ENCODE measurements at regions not wholly inside any gene's neighbourhood (a gene's known extent, or its start where the extent isn't known, plus 50 kb on each side); places are given as distances from the start of the nearest gene placed in this dataset.

DNA sequence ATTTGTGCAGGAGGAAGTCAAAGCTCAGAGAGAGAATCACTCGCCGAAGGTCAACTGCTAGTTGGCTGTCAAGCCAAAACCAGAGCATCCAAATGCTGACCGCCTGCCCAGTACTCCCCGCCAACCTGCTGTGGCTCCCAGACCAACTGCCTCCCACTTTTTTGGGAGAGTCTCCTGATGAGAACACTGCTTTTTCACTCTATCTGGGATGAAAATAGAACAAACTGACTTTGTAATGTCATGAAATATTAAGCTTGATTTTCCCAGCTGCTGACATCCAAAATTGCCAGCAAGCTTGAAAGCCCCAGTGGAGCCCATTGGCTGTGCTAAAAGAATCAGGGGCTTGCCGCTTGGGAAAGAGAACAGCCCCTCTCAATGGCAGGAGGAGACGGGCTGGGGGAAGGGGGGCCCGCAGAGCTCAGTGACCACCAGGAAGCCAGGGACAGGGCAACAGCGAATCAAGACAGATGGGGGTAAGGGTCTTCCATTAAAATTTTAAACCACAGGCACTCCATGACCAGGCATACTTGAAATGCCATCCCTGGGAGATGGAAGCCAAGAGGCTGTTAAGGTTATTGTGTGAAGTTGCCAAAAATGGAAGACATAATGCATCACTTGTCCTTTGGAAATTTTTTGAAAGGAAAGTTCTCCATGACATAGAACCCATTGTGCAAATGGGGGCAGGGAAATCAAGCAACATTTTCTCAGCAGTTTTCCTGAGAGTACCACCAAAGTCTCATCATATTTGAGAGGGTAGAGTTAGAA lies 125.7 kb upstream of the CDH5 start:
- no peak for DNase-seq

GRCh38 chr16:66240088-66240487 lies 126.4 kb upstream of the CDH5 start:
- DNase-seq: no peak

DNA sequence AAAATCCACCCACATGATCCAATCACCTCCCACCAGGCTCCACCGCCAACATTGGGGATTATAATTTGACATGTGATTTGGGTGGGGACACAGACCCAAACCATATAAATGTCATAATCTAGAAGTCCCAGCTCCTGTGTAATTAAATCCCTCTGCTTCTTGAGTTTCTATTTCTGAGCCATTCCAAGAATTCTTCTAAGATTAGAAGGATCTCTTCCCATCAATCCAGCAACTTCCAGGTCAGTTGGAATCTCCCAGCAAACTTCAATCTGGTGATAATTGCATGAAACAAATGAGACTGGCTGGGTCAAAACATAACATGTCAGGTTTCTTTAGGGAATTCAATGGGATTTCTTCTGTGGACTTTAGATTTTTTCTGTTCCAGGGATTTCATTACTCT lies 127.8 kb upstream of the CDH5 start:
- DNase-seq: no peak

DNA sequence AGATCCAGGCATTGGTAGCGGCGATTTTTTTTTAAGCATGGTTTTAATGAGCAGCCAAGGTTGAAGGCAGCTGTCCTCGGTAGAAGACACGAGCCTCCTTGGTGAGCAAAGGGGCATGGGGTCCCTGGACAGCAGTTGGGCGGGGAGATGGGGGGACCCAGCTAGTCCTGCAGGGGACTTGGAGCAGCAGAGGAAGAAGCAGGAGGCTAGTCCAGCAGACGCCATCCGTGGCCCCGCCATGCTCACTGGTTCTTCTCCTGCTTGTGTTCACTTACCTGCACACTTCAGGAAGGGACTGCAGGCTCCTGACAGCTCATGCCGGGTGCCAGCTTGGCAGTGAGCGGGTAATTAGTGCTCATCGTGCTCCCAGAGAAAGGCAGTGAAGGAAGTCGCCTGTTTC lies 130.2 kb upstream of the CDH5 start:
- DNase-seq: no peak

DNA sequence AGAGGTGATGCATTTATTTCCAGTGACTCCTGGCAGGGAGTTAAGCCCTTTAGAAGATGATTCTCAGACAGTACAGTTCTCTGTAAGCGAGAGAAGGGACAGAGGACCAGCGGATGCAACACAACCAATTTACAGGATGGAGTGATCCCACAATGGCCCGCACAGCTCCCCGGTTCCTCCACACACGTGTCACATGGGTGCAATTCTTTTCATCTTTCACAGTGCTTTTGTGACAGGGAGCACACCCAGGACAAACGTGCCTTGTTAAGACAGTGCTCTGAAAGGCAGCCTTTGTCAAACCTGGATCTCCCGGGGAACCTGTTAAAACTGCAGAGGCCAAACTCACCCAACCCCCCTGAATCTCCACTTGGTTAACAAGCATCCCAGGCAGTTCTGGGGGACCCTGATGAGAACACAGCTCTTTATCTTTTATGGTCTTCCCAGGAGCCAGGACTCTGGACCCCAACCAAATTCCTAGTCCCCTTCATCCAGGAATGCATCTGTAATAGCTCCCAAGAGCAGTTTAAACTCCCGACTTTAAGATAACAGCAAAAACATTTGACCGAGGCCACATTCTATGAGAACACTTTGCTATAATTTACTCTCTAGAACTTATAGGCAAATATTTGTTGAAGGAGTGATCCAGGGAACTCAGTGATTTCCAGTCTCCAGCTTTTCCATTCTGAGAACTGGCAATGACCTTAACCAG lies 134.9 kb upstream of the CDH5 start:
- DNase-seq: no peak

DNA sequence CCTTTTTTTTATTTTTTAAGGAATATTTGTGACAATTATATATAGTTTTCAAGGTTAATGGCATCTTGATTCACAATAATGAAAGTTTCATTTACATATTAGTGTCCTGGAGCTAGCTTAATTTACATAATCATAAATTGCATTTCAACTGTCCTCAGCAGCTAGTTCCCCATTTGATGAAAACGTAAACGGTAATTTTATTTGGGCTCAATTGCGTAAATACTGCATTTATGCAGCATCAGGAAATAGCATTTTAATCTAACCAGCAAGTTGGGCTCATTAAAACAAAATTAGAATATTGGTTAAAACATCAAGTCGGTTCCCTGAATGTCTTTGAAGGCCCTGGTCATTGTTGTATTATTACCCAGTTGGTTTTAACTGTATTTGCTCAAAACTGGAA lies 136.8 kb upstream of the CDH5 start:
- no peak for DNase-seq

- no peak for DNase-seq
Measured at GRCh38 chr16:66228792-66229191, 137.7 kb upstream of the CDH5 start.

DNA sequence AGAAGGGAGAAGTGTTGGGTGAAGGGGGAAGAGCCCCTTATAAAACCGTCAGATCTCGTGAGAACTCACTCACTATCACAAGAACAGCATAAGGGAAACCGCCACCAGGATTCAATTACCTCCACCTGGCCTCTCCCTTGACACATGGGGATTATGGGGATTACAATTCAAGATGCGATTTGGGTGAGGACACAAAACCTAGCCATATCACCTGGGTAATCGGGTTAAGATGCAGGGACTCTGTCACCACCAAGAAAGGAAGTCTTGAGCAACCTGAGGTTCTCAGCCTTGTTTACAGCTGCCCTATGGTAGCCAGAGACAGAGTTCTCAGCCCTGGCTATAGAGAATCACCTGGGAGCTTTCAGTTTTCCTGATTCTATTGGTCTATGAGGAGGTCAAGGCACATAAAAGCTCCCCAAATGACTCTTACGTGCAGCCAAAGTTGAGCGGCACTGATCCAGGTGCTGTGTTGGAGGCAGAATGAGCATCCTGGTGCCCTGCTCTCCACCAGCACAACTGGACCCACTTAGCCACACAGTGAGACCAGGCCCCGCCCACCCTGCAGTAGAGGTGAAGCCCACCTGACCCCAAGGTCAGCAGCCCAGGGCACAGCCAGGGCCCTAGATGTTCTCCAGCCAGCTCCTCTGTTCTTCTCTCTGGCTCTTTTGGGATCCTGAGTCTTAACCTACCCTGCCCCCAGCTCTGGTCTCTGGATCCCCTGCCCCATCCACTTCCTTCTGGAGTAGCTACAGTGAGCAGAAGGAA lies 138.5 kb upstream of the CDH5 start:
- no peak for DNase-seq

DNA sequence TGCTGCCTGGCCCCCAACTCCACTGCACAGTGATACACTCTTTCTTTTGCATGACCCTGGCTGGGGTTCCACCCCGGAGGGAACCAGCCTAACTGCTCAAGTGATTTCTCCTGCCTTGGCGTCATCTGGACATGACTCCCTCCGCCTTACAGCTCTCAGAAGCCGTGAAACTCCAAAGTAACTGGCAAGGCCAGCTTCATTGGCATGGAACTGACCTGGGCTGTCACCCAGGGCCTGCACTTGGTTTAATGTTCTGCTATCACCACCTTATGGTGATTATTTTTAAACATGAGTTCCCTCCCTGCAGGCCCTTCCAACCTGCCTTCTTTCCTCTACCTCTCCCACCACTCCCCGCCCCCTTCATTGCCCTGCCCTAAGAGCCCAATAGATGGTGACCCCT lies 139.7 kb upstream of the CDH5 start:
- no peak for DNase-seq

DNA sequence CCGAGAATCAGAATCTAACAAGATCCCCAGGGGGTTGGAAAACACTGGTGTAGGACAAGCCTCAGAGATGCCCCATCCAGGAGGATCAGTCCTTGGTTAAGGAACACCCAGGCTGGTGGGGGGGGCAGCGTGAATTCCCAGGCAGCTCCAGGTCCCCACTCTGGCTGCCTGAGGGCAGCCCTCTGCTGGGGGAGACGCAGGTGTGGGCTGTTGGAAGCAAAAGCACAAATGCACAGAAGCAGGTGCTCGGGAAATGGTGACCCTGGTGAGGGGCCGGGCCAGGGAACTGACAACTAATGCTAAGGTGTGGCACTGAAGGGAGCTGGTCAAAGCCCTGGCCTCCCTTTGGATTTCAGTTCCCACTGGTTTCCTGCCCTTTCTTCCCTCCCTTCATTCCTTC lies 140.8 kb upstream of the CDH5 start:
- DNase-seq: no peak

- no peak for DNase-seq
Measured at GRCh38 chr16:66224626-66225025, 141.9 kb upstream of the CDH5 start.

DNA sequence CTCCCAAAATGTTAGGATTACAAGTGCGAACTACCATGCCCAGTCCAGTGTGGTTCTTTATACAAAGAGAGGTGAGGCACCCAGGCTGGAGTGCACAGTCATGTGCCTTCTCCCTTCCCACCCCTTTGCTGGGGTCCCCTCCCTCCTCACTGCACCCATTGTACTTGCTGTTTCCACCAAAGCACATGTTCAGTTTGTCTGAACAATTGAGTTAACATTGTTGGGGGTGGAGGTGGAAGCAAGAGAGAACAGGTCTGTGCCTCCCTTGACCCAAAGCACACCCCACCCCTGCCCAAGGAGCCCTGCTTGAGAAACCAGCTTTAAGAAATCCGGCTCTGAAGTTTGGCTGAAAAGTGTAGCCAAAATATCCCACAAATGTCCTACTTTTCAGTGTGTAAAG lies 142.3 kb upstream of the CDH5 start:
- DNase-seq: no peak

GRCh38 chr16:66223176-66223780 lies 143.2 kb upstream of the CDH5 start:
- DNase-seq: no peak

- DNase-seq: no peak
Measured at GRCh38 chr16:66222756-66223155, 143.7 kb upstream of the CDH5 start.

- no peak for DNase-seq
Measured at GRCh38 chr16:66220702-66221101, 145.8 kb upstream of the CDH5 start.

DNA sequence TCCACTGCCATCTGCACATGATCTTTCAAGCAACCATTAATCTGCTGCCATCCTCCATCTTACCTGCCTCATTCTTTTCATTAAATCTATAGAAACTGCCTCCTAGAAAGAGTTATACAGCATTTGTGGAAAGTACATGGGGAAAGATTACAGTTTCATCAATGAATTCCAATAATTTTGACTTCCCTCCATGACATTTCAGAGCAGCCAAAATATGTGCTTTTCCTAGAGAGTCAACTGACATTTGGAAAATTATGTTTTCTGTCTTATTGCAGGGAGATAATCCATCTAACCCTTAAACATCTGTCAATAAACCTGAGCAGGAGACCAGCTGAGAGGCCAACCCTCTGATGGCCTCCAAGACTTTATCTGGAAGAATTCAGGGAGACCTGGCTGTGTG lies 147.0 kb upstream of the CDH5 start:
- DNase-seq: no peak

GRCh38 chr16:66212428-66212827 lies 154.1 kb upstream of the CDH5 start:
- DNase-seq: no peak

DNA sequence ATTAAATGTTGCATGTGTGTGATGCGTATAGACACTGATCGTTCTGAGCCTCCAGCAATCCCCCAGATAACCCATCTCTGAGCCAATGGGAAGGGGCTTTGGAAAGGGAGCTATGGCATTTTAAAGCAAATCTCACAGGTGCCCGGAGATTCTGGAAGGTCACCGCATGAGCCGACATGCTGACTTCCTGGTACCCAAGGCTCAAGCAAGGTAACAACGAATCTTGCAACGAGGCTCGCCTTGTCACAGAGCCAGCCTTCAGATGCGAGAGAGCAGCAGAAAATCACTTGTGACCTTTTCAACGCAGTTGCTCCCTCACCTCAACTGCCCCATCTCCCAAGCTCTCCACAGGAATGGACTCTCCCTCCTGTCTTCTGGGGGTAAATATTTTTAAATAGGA lies 154.8 kb upstream of the CDH5 start:
- DNase-seq: no peak

DNA sequence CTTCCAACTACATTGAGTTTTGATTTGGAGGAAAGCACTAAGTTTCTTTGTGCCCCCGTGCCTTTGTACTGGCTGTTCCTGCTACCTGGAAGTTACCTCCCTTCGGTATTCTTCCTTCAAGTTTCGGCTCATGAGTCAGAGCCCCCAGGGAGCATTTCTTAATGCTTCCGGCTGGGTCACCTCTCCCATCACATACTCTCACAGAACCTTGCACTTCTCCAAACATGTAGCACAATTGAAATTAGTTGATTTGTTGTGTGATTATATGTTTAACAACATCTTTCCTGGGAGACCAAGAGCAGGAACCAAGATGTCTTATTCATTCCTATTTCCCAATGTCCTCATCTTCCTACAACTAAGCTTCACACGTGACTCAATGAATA lies 158.6 kb upstream of the CDH5 start:
- no peak for DNase-seq

DNA sequence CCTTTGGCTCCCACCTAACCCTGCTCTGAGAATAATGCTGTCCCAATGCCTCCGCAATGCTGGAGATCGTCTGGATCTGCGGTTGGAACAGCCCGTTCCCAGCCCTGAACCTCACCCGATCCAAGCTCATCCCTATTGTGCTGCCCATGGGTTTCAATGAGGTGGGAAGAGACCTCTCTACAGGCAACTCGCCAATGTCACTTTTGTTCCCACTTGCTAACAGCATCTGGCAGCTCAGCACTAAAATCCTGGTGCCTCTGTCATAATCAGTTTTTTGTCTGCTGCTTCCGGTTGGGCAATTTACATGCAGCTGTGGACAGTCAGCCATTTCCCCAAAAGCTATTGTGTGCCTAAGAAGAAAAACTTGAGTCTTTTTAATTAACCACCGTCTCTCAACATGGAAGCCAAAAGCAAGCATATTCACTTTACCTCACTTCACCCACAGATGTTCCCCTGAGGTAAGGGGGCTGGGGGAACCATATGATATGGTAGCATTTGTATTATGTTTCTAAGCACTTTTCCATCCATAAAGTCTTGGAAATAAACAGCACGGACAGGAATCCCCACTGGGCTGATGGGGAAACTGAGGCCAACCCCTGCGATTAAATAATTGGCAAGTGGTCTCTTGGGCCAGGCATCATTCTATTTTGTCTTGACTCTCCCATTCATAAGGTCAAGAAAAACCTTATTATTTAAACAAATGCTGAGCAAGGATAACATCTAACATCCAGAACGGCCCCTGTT lies 159.2 kb upstream of the CDH5 start:
- no peak for DNase-seq

DNA sequence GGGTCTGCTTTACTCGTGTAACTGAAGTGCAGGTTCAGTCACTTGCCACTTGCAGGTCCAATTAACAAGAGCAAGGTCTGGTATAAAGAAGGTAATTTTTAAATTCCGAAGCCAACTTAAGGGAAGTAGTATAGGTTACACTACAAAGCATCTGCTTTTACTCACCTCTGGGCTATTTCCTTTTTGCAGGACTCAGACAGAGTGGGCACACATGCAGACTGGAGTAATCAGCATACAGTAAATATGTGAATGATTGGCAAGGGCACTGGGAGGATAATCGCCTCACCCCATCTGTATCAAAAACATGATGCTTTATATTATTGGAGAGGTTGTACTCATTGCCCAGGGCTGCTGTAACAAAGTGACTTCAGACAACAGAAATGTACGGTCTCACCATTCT lies 160.1 kb upstream of the CDH5 start:
- DNase-seq: no peak

DNA sequence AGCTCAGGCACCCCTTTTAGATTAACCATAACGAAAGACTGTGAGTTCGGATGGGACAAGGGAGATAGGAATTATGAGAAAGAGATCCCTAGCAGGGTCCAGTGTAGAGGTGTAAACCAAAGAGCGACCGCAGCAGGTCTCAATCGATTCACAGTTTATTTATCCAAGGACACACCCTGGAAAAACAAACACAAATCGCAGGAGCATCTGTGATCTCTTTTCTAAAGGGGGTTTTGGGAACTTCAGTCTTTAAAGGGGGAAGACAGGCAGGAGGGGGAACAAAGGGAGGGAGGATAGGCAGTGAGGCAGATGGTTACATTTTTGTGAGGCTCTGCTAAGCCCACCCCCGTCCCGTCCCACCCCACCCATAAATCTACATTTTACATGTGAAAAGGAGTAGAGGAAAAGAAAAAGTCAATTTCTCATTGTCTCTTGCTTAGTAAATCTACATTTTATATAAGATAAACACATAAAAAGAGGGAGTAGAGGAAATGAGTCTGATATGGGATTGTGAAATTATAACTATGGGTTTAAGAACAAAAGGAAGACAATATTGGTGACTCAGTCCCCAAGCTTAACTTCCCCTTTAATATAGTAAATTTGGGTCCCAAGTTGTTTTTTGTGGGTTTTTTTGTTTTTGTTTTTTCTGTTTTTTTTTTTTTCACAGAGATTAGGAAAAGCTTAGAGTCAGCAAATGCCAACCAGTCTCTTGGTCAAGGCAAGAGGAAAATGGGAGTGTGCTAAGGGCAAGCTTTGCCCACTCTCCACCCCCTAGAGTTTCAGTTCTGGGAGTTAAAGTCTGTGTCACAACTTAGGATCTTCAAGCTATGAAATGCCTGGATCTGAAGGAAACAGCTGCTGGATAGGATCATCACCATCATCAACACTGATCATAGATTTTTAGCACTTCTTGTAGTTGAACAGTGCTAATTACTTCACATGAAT lies 160.9 kb upstream of the CDH5 start:
- no peak for DNase-seq
